Stimulated activated CD4-positive, alpha-beta T cell treated with anti-CD3 and anti-CD28 coated beads, Interleukin-1b, Interleukin-23, amount 100 ng/mL, for 24 hours (primary cell): ENCODE measurements at regions not wholly inside any gene's neighbourhood (a gene's known extent, or its start where the extent isn't known, plus 50 kb on each side); places are given as distances from the start of the nearest gene placed in this dataset.

Source experiments
- DNase-seq, 4 experiments: peaks; one replicate each; pipeline ENCODE4 v3.0.0-alpha.2; 2020; ENCODE audit warnings: low read depth in 4 of 4, low spot score in 1 of 4

GRCh38 chr4:125679989-125680388 is 365.2 kb downstream of the FAT4 start:
- DNase-seq: no peak

GRCh38 chr4:125681240-125681639 is 366.5 kb downstream of the FAT4 start:
- DNase-seq: no peak

DNA sequence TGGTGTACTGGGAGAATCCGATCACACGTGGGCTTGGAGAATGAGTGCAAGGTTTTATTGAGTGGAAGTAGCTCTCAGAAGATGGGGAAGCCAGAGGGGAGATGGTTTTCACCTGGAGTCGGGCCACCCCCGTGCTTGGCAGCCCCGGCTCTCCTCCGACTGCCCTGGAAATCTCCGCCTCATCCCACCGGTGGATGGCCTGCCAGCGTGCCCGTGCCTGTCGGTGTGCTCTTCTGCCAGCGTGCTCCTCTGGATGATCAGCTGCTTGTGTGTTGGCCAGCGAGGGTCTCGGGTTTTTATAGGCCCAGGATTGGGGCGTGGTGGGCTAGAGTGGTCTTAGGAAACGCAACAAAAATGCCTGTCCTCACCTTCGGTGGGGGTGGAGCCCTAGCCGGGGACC is 368.0 kb downstream of the FAT4 start:
- DNase-seq: no peak

GRCh38 chr4:125688841-125689240 is 374.1 kb downstream of the FAT4 start:
- no peak for DNase-seq

DNA sequence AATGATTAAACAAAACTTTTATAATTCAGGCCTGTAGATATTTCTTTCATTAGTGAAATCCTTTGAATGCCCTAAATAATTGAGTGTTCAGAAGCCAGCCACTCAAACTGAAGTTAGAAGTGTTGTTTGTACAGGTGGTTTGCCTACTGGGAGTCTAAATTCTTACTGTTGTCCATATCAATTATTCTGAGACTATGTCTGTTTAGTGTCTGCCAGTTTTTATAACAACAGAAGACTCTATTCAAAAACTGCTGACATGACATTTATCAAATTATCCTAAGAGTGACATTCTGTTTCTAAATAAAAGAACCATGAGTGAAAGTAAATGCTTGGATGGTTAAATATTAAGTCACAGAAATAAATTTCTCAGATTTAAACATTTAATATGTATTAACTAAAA is 375.1 kb downstream of the FAT4 start:
- no peak for DNase-seq

- DNase-seq: no peak
Observed at GRCh38 chr4:125693228-125693627, 378.5 kb downstream of the FAT4 start.

GRCh38 chr4:125702406-125702805 is 387.7 kb downstream of the FAT4 start:
- no peak for DNase-seq

GRCh38 chr4:125703443-125703842 is 388.7 kb downstream of the FAT4 start:
- DNase-seq: no peak

DNA sequence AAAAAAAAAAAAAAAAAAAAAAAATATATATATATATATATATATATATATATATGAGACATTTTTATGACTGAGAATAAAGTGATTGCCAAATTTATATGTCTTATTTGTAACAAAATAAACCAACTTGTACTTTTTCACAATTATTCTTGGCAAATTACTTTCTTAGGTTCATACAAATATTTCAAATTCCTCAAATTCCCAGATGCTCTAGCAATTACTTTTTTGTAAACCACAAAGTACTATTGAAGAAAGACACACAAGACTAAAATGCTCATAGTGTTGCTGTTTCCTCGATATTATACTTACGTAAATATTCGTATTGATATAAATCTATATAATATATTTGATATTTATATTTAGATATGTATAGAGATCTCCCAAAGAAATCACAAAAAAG is 390.0 kb downstream of the FAT4 start:
- no peak for DNase-seq

DNA sequence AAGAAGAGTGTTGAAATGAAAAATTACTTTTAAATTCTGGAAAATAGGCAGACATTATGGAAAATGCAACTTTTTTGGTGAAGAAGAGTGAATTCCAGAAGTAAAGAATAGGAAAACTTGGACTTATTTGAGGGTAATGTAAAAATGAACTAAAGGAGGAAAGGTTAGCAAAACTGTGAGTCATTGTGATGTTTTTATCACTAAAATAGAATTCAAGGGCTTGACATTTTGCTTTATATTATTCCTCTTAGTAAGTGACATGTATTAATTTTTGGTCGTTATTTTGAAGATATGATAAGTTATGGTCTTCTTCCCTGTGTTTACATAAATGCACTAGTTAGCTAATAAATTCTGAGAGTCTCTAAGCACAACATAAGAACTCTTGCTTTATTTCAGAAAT is 390.9 kb downstream of the FAT4 start:
- DNase-seq: no peak

DNA sequence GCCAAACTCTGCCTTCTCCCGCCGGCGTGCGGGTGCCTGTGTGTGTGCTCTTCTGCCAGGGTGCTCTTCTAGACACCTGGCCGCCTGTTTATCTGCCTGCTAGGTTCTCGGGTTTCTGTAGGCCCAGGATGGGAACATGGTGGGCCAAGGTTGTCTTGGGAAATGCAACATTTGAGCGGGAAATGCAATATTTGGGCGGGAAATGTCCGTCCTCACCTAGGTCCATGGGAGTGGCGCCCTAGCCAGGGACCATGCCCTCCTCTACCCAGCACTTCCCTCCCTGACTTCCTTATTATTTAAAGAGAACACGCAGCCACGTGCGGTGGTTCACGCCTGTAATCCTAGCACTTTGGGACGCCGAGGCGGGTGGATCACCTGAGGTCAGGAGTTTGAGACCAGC is 392.6 kb downstream of the FAT4 start:
- no peak for DNase-seq

- DNase-seq: no peak
Observed at GRCh38 chr4:125710766-125711165, 396.0 kb downstream of the FAT4 start.

GRCh38 chr4:125714049-125714448 is 399.3 kb downstream of the FAT4 start:
- no peak for DNase-seq

DNA sequence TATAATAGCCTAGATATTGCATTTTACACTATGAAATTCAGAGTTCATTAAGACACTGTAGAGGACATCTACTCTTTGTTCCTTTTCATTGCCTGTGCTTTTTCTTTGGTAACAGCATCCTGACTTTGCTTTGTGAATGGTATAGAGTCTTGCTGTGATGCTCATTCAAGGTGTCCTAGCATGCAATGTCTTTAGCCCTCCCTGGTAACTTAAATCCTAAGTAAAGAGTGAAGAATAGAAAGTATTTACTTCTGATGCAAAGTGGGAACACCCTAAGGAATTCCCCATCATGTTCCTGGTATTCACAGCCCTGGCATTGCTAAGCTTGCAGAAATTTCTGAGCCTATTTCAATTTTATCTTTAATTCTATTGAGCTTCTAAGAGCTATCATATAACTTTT is 400.1 kb downstream of the FAT4 start:
- DNase-seq: no peak

GRCh38 chr4:125719987-125720386 is 405.2 kb downstream of the FAT4 start:
- DNase-seq: no peak

- DNase-seq: no peak
Observed at GRCh38 chr4:125722009-125722408, 407.3 kb downstream of the FAT4 start.

DNA sequence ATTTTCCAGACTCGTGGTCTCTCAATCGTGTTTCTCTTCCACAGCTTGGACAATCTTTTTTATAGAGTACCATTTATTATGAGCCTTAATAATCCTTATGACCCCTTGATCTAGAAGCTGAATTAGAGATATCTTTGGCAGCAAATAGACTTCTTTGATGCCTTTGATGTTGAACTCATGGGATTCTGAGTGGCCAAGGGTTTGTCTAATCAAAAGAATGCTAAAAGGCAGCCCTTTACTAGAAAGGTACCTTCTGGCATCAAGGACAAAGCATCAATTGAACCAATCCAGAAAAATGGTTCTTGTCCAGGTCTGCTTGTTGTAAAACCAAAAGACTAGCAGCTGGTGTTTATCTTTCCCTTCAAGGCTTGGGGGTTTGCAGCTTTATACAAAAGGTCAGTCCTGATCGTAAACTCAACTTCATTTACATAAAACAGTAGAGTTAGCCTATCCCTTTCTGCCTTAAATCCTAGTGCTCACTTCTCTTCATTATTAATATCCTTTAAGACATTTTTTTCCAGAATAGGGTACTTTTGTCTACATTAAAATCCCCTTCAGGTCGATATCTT is 411.3 kb downstream of the FAT4 start:
- no peak for DNase-seq

DNA sequence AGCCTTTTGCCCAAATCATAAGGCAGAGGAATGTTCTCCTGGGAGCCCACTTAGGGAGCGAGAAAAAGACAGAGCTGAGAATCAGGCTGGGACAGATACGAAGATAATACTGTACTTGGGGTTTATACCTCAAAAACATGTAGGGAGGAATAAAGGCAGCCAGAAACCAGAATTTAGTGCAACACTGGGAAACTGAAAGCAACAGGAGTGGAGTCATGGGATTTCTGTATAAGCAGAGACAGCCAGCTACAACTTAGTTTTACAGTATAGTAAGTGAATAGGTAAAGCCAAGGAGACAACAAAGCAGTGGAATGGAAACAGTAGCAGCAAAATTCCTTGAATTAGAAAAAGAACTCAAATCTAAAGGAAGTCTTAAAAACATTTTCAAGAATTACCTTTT is 413.2 kb downstream of the FAT4 start:
- DNase-seq: no peak

GRCh38 chr4:125728568-125728967 is 413.8 kb downstream of the FAT4 start:
- DNase-seq: no peak

GRCh38 chr4:125729171-125729570 is 414.4 kb downstream of the FAT4 start:
- DNase-seq: no peak

DNA sequence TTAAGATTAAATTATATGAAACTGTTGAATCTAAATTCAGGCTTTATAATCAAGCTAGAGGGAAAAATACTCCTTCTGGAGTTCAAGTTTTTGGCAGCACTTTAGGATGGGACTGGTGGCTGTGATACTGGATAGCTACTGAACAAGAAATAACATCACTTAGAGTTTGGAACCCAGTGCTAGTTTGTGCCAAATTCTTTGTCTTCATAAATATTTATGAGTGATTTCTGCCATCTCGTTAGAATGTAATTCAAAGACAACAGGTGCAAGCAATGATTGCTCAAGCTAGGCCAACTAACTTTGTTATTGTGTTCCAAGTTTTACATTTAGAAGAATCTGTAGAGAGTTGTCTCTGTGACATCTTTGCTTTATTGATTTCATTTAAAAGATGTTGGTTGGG is 417.9 kb downstream of the FAT4 start:
- DNase-seq: no peak

DNA sequence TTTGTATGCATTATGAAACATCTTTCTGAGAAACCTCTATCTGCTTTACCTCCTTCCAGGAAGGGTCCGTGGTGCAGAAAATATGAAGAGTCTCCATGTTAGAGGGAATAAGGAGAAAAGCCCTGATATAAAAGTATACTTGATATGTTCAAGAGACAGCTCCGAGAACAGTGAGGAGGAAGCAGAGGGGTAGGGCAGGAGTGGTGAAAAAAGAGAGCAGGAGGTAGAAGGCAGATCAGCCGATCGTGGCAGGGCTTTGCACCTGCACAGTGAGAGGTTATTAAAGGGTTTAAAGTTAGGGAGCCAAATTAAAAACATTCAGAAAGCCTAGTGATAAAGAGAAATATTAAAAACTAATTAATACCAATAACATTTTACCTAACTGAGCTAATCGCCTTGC is 419.7 kb downstream of the FAT4 start:
- no peak for DNase-seq

DNA sequence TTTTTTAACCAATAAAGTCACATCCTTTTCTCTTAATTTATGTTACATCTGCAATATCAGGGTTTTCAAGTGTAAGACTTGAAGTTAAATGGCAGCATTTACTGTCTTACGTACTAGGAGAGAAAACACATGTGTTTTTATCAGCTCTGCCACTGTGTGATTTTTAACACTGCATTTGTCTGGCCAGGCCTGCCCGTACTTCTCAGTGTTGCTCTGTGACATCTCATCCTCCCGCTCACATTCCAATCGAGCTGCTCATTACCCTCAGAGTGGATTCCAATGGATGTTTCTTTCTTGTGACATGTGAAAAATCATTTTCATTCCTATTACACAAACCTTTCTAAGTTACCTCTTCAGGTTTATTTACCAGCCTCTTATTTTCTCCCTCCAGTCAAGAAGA is 420.3 kb downstream of the FAT4 start:
- DNase-seq: no peak

DNA sequence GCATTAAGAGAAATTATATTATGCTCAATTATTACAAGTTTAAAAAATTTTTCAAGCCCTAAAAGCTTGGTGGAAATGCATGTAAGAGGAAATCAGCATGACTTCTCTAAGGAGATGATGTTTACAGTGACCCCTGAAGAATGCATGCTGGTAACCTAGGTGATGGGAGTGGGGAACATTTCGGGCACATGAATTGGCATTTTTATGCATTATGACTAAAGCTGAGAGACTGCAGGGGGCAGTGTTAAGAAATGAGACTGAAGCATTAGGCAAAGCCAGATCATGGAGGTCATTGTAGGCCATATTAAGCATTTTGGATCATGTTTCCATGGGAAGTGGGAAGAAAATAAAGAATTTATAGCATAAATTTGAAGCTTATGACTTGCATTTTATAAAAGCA is 421.3 kb downstream of the FAT4 start:
- no peak for DNase-seq
